Stimulated activated CD8-positive, alpha-beta memory T cell treated with anti-CD3 and anti-CD28 coated beads, Interleukin-4, amount 100 ng/mL, for 4 hours (primary cell): ENCODE measurements at regions not wholly inside any gene's neighbourhood (a gene's known extent, or its start where the extent isn't known, plus 50 kb on each side); places are given as distances from the start of the nearest gene placed in this dataset.
"Not testable (repeated sequence)": the region's sequence is repeated elsewhere in the genome, so short reads cannot be mapped to it uniquely, and the experiment has no call there.

ENCODE experiments used
- DNase-seq, 2 donors: peaks; one replicate each; pipeline ENCODE4 v3.0.0-alpha.2; 2020; ENCODE audit warnings: low read depth in 2 of 2, low spot score in 1 of 2

DNA sequence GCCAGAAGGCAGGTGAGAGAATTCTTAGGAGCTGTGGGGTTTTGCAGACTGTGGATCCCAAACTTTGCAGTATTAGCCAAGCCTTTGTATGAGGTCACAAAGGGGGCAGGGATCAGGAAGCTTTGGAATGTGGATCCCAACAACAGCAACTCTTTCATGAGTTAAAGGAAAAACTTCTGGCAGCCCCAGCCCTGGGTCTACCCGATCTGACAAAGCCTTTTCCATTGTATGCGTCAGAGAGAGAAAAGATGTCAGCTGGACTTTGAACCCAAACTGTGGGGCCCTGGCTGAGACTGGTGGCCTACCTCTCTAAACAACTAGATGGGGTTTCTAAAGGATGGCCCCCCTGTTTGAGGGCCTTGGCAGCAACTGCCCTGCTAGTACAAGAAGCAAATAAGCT, 101.8 kb upstream of the OSBPL11 start:
- DNase-seq: not testable (repeated sequence)

DNA sequence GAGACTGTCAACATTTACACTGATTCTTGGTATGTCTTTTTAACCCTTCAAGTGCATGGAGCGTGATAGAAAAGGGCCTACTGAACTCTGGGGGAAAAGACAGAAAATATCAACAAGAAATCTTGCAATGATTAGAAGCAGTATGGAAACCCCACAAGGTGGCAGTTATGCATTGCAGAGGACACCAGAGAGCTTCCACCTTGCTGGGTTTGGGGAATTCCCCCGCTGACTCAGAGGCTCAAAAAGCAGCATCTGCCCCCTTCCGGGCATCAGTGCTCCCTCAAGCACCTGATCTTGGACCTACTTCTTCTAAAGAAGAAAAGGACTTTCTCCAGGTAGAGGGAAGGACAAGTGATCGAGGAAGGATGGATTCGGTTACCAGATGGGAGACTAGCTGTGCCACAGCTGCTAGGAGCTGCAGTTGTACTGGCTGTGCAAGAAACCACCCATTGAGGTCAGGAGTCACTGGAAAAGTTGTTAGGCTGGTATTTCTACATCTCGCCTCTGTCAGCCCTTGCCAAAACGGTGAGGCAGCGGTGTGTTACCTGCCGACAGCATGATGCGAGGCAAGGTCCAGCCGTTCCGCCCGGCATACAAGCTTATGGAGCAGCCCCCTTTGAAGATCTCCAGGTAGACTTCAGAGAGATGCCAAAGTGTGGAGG, 102.8 kb upstream of the OSBPL11 start:
- DNase-seq: not testable (repeated sequence)

DNA sequence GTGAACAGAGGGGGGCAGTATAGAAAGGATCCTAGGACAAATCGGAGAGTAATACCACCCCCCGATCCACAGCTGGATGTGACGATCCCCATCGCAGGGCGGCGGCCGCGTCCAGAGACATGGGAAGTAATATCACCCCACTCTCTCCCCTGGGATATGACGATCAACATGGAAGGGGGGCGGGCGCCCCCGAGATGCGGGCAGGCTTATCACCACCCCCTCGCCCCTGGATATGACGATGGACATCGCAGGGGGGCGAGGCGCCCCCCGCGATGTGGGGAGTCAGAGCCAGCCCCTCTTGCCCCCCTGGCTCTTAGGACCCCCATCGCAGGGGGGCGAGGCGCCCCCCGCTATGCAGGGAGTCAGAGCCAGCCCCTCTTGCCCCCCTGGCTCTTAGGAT, 120.4 kb upstream of the OSBPL11 start:
- no peak for DNase-seq

DNA sequence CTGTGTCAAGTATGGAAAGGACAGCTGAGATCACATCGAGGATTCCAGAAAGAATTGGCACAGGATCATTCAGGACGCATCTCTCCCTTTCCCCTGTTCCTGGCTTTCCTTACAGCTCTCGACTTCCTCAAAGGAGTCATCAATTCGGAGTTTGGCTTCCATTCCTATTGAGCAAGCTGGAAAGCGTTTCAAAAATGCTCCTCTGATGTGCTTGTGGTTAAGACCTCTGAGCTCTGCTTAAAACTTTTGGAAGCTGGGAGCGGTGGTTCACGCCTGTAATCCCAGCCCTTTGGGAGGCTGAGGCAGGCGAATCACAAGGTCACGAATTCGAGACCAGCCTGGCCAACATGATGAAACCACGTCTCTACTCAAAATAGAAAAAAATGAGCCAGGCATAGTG, 136.9 kb upstream of the OSBPL11 start:
- not testable (repeated sequence) for DNase-seq

DNA sequence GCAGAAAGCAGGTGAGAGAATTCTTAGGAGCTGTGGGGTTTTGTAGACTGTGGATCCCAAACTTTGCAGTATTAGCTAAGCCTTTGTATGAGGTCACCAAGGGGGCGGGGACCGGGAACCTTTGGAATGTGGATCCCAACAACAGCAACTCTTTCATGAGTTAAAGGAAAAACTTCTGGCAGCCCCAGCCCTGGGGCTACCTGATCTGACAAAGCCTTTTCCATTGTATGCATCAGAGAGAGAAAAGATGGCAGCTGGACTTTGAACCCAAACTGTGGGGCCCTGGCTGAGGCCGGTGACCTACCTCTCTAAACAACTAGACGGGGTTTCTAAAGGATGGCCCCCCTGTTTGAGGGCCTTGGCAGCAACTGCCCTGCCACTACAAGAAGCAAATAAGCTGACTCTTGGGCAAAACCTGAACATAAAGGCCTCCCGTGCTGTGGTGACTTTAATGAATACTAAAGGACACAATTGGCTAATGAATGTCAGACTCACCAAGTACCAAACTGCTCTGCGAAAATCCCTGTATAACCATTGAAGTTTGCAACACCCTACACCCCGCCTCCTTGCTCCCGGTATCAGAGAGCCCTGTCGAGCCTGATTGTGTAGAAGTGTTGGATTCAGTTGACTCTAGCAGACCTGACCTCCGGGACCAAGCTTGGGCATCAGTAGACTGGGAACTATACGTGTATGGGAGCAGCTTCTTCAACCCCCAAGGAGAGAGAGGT, 146.9 kb upstream of the OSBPL11 start:
- DNase-seq: not testable (repeated sequence)

DNA sequence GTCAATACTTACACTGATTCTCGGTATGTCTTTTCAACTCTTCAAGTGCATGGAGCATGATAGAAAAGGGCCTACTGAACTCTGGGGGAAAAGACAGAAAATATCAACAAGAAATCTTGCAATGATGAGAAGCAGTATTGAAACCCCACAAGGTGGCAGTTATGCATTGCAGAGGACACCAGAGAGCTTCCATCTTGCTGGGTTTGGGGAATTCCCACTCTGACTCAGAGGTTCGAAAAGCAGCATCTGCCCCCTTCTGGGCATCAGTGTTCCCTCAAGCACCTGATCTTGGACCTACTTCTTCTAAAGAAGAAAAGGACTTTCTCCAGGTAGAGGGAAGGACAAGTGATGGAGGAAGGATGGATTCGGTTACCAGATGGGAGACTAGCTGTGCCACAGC, 147.5 kb upstream of the OSBPL11 start:
- DNase-seq: not testable (repeated sequence)

DNA sequence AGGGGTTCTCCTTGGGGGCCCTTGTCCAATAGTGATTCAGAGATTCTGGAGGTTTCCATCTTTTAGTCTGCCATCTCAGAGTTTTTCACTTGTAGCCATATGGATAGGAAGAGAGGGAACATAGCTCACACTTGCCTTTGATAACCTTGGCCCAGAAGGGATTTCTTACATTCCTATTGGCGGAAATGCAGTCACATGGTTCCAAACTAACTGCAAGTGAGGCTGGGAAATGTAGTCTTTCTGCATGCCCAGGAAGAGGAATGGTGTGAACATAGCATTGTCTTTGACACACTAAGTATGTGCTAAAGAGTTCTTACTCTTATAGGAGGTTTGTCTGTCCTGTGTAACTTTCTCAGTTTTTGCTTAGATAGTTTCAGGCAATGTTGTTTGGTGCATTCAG, 161.8 kb upstream of the OSBPL11 start:
- DNase-seq: not testable (repeated sequence)

DNA sequence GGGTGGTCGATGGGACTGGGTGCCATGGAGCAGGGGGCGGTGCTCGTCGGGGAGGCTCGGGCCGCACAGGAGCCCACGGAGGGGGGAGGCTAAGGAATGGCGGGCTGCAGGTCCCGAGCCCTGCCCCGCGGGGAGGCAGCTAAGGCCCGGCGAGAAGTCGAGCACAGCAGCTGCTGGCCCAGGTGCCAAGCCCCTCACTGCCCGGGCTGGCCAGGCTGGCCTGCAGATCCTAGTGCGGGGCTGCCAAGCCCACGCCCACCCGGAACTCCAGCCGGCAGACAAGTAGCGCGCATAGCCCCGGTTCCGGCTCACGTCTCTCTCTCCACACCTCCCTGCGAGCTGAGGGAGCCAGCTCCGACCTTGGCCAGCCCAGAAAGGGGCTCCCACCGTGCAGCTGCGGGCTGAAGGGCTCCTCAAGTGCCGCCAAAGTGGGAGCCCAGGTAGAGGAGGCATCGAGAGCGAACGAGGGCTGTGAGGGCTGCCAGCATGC, 163.4 kb upstream of the OSBPL11 start:
- not testable (repeated sequence) for DNase-seq

DNA sequence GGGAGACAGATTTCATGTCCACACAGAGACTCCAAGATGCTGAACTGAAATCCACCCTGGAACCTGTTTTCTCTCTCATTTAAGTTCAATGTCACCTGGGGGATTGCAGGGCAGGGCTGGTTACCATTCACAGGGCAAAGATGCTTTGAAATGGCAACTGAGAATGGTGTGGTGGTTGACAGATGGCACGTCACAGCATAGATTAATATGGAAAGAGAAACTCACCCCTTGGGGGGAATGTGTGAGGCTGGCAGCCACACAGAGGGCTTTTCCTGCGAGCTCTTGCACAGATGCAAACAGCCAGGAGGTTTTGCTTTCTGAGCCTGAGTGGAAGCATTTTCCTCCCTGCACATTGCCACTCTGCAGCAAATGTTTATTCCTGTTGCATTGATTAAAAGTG, 167.3 kb upstream of the OSBPL11 start:
- not testable (repeated sequence) for DNase-seq

DNA sequence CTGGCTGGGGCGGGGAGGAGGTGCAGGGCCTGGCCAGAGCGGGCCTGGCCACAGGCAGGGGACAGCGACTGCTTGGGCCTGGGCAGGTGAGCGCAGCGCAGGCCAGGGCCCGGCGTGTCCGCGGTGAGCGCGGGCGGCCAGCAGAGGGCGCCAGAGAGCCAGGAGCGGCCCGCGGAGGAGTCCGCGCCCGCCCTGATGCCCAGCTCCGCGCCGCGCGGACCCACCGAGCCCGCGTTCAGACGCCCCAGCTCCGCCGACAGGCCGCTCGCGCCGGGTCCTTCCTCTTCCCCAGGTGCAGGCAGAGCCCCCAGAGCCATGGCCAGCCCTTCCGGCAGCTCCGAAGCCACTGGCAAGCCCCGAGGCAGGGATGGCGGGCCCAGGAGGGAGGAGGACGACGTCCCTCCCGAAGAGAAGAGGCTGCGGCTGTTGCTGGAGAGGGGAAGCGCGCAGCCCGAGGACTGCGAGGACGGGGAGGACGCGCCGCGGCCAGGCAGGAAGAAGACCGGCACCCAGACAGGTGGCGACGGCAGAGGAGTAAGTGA, 171.1 kb upstream of the OSBPL11 start:
- DNase-seq: peak in 1 of 2 donors; percentile 29

DNA sequence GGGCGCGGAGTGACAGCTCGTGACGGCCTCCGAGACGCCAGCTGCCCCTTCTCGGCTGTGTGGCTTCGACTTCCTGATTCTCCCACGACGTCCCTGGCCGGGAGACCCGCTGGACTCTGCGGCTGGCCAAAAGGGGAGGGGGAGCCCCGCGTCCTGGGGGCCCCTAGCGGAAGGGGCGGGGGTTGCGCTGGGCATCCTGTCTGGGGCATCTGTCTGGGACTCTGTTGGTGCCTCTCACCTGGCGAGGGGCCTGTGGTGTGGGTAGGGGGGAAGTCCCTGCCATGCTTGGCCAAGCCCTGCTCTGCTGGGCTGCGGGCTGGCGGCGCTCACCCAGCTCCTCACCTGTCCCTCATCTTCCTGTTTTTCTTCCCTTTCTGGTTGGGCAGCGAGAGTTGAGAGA, 171.6 kb upstream of the OSBPL11 start:
- DNase-seq: not testable (repeated sequence)

DNA sequence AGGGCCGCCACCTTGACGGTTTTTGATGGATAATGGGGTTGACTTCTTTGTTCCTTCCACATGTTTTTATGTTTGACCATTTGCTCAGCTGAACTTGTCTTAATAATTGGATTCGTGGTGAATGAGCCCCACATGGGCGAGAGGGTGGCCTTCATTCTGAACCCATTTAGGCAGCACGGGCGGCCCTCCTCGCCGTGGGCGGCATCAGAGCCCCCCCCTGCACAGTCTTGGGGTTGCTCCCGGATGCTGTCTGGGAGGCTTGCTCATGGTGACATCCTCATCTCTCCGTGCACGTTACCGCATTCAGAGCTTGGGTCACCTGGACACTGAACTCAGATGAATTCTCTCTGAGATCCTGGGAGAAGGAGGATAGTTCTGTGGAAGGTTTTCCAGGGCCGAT, 172.3 kb upstream of the OSBPL11 start:
- DNase-seq: no peak

DNA sequence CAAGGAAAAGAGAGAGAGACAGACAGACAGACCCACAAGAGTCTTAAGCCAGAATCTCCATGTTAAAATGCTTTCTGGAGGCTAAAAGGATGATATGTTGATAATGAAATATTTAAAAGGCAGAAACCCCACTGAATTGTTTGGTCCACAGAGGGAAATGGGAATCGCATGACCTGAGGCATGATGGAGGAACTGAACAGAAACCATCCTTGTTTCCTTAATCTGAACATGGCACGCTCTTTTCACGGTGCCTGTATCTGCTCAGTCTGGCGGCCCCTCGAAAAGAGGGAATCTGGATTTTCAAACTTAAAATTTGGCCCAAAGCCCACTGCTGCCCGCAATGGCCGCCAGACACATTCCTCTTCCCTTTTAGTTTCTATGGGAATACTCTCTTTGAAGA, 173.5 kb upstream of the OSBPL11 start:
- not testable (repeated sequence) for DNase-seq

DNA sequence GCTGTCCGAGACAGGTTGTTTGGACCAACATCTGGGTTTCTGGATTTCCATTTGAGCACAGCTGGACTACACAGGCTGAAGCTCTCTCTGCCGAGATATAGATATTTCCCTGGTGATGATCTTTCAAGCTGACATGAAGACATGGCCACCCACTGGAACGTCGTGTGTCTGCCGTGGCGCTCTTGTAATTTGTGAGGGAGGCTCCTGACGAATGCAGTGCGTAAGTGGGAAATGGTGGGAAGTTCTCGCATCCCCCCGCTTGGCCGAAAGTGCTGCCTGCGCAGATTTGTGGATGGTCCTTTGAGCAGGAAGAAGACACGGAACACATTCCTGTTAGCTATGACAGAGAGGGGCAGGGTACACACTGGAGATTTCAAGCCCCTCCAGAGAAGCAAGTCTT, 176.2 kb upstream of the OSBPL11 start:
- DNase-seq: not testable (repeated sequence)

DNA sequence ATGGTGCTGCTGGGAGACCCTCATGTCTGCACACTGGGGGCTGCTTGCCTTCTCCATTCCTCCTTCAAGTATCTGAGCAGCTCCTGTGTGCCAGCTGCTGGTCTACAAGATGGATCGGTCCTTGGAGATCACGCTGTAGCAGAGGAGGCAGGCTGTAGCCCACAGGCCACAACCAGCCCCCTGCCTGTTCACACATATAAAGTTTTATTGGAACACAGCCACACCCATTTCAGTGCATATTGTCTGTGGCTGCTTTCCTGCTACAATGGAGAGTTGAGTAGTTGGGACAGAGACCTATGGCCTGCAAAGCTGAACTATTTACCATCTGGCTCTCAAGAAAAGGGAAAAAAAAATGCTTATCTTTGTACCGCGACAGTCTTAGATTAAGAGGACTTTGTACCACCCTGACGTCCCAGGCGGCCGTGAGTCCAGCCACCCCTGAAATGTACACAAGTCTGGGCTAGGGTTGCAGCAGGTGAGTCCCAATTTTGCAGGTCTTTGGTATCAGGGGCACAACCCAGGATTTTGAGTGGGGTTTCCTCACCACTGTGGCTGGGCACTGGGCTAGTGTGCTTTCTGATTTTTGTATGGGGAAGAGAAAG, 179.2 kb upstream of the OSBPL11 start:
- DNase-seq: not testable (repeated sequence)

DNA sequence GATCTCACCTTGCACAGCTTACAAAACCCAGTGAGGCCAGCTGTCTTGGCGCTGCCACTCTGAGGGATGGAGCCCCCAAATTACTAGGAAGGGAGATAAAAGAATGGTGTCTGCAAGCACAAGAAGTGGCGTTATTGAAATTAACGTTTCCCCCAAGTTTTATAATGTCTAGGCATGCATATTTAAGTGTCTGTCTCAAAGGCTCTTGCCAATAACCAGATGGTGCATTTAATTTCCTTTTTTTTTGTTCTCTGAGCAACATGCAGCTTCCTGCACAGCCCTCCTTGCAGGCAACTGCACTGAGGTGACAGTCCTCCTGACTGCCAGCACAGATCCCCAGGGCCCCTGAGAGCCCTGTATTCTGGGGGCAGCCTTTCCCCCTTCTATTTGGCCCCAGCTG, 179.8 kb upstream of the OSBPL11 start:
- not testable (repeated sequence) for DNase-seq

DNA sequence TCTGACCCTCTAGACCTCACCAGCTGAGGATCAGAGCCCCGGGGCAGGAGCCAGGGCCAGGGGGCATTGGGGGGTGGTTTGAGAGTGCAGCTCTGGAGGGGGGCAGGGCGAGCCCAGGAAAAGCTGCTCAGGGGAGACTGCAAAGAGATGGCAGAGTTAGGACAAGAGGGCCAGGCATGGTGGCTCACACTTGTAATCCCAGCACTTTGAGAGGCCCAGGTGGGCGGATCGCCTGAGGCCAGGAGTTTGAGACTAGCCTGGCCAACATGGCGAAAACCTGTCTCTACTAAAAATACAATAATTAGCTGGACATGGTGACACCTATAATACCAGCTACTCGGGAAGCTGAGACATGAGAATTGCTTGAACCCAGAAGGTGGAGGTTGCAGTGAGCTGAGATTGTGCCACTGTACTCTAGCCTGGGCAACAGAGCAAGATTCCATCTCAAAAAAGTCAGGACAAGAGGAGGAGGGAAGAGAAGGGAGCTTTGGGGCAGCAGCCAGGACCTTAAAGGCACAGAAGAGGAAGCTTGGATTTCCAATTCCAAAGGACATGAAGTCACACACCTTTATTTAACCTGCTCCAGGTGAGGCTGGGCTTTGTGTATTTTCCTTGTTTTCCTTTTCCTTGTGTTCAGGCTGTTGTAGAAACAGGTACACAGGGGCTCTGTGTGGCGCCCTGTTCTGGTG, 180.5 kb upstream of the OSBPL11 start:
- DNase-seq: not testable (repeated sequence)

DNA sequence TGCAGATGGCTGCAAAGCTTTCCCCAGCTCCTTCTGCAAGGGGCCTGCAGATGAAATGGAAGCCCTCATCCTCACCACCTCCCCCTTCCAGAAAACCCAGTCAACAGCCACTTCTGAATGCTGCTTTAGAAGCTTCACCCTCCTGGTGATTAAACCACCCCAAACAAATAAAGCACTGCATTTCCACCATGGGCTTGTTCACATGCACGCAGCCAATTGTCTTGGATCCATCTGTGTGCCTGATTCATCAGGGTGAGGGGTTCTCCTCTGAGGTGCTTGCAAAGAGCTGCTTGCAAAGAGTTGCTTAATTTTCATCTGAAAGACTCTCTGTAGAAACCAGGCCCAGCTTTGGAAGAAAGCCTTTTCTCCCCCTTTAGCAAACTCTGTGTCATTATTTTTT, 184.0 kb upstream of the OSBPL11 start:
- not testable (repeated sequence) for DNase-seq

DNA sequence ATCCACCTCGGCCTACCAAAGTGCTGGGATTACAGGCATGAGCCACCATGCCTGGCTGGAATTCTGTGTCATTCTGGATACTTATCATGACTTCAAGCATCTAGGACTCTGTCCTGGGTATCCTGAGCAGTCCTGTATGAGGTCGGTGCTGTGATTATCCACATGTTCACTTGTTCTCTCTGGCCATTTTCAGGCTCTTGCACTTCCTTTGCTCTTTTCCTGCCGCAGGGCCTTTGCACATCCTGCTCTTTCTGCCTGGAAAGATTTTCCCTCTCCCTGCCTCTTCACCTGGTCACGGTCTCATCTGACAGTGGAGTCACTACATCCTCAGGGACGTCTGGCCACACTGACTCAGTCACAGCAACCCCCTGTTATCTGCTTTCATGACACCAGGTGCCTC, 184.6 kb upstream of the OSBPL11 start:
- not testable (repeated sequence) for DNase-seq

DNA sequence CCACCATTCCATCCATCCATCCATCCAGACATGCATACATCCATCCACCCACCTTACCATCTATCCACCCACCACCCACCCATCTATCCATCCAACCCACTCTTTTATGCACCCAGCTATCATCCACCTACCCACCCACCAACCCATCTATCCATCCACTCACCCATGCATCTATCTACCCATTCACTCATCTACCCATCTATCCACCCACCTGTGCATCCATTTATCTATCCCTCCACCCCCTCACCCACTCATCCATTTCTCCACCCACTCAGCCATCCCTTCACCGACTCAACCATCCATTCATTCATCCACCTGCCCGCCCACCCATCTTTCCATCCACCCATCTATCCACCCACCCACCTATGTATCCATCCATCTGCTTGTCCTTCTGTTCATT, 186.4 kb upstream of the OSBPL11 start:
- DNase-seq: not testable (repeated sequence)

DNA sequence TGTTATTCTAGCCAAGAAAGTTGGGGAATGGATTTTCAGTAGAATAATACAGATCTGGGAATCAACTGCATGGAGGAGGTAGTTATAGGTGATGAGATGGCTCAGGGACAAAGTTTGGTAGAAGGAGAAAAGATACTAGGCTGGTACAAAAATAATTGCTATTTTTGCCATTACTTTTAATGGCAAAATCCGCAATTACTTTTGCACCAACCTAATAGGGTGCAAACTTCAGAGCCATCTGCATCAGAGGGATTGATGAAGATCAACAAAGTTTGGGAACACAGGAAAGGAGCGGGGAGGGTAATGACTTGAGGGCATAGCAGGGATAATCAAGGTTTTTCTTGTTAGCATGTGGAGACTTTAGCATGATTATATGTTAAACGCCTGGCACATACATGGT, 178.7 kb upstream of the ROPN1B start:
- DNase-seq: not testable (repeated sequence)
